OCI-M2 (cell line): ENCODE measurements at regions not wholly inside any gene's neighbourhood (a gene's known extent, or its start where the extent isn't known, plus 50 kb on each side); places are given as distances from the start of the nearest gene placed in this dataset.
A peak's percentile ranks its signal among the peaks of the same experiment; 100 is the strongest.
"Not testable (repeated sequence)": the region's sequence is repeated elsewhere in the genome, so short reads cannot be mapped to it uniquely, and the experiment has no call there.

Experiments
- DNase-seq: peaks from one replicate; lab custom pipeline; 2025; ENCODE audit not compliant: unreplicated experiment; lab: John Stamatoyannopoulos, UW

GRCh38 chr12:86723326-86723725 lies 467.1 kb upstream of the MGAT4C start:
- no peak for DNase-seq

- no peak for DNase-seq
Observed at GRCh38 chr12:86721713-86722397, 465.7 kb upstream of the MGAT4C start.

- DNase-seq = no peak
Observed at GRCh38 chr12:86719381-86719780, 463.2 kb upstream of the MGAT4C start.

GRCh38 chr12:86713121-86713520 lies 456.9 kb upstream of the MGAT4C start:
- DNase-seq = no peak

GRCh38 chr12:86712425-86712843 lies 456.2 kb upstream of the MGAT4C start:
- DNase-seq = no peak

- no peak for DNase-seq
Observed at GRCh38 chr12:86711731-86712130, 455.5 kb upstream of the MGAT4C start.

- DNase-seq = no peak
Observed at GRCh38 chr12:86710109-86710508, 453.9 kb upstream of the MGAT4C start.

- DNase-seq = not testable (repeated sequence)
Observed at GRCh38 chr12:86709017-86709416, 452.8 kb upstream of the MGAT4C start.

- no peak for DNase-seq
Observed at GRCh38 chr12:86698641-86698980, 442.4 kb upstream of the MGAT4C start.

- no peak for DNase-seq
Observed at GRCh38 chr12:86697916-86698640, 441.9 kb upstream of the MGAT4C start.

GRCh38 chr12:86683568-86684304 lies 427.5 kb upstream of the MGAT4C start:
- DNase-seq = peak; percentile 18

- no peak for DNase-seq
Observed at GRCh38 chr12:86681060-86681459, 424.9 kb upstream of the MGAT4C start.

GRCh38 chr12:86675197-86675596 lies 419.0 kb upstream of the MGAT4C start:
- no peak for DNase-seq

GRCh38 chr12:86670986-86671385 lies 414.8 kb upstream of the MGAT4C start:
- DNase-seq = no peak

- no peak for DNase-seq
Observed at GRCh38 chr12:86669010-86669409, 412.8 kb upstream of the MGAT4C start.

GRCh38 chr12:86666316-86666715 lies 410.1 kb upstream of the MGAT4C start:
- DNase-seq = no peak

GRCh38 chr12:86663716-86664115 lies 407.5 kb upstream of the MGAT4C start:
- no peak for DNase-seq

- DNase-seq = no peak
Observed at GRCh38 chr12:86663173-86663572, 407.0 kb upstream of the MGAT4C start.

GRCh38 chr12:86662464-86662863 lies 406.3 kb upstream of the MGAT4C start:
- DNase-seq = no peak

GRCh38 chr12:86660488-86661147 lies 404.4 kb upstream of the MGAT4C start:
- DNase-seq = no peak

- no peak for DNase-seq
Observed at GRCh38 chr12:86659985-86660384, 403.8 kb upstream of the MGAT4C start.

GRCh38 chr12:86658303-86658702 lies 402.1 kb upstream of the MGAT4C start:
- DNase-seq = no peak
